H54 (cell line): ENCODE measurements at regions not wholly inside any gene's neighbourhood (a gene's known extent, or its start where the extent isn't known, plus 50 kb on each side); places are given as distances from the start of the nearest gene placed in this dataset.

Experiments used
- DNase-seq: peaks from one replicate; pipeline ENCODE4 v3.0.0; 2011; ENCODE audit warnings: low spot score, mixed read lengths; ENCODE audit not compliant: insufficient read length
- FAIRE-seq: peaks from 3 replicates; lab custom pipeline; 2011; peaks lifted over from hg19 to GRCh38; lab: Jason Lieb, UNC
- POLR2A ChIP-seq: IDR thresholded peaks from 2 replicates; pipeline ENCODE4 v1.6.1; 2011; ENCODE audit warnings: low read depth, mild to moderate bottlenecking, low read length

DNA sequence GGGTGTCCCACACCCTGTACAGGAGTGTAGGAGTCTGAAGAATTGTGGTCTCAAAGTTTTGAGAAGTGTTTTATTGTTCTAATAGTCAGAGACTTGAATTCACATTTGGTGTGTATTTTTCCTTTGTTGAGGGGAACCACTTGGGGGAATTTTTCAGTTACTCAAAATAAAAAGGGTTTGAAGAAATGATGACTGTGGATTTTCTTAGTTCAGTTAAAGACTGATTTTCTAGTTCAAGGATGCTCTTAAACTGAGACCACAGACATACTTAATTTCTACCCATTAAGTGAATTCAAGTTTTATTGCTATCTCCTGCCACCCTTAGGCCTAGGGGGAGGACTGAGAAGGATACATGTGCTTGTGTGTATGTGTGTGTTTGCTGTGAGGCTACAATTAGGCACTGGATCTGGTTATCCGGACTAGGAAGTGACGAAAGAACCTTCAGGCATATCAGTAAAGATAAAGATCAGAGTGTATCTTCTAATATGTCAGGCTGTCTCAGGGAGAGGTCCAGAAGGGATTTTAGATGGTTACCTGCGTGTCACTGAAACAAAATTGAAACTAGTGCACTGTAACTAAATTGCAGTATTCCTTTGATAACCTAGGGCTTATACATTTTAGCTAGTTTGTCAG is 234.9 kb upstream of the DACH1 start:
- no peak for TF ChIP-seq POLR2A
- no peak for DNase-seq
- no peak for FAIRE-seq

GRCh38 chr13:72100339-72100738 is 233.3 kb upstream of the DACH1 start:
- DNase-seq (no peak), FAIRE-seq (no peak)
- TF ChIP-seq POLR2A = no peak

DNA sequence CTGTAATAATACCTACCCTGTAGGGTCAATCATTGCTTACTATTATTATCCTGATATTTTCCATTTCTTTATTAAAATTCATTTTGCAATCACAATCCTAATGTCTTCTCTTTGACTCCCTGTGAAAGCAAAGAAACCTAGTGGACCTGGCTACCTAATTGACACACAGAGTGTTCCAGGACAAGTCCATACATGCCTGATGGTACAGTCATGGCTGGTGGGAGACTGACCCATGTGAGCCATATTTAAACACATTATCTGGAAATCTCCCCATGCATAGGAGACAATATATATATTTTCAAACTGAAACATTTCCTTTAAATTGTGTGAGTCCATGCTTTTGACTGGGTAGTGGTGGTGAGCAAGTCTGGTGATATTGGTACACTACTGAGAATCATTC is 230.6 kb upstream of the DACH1 start:
- no peak for TF ChIP-seq POLR2A
- no peak for FAIRE-seq
- DNase-seq = no peak

- FAIRE-seq (no peak), DNase-seq (no peak)
- TF ChIP-seq POLR2A = no peak
Observed at GRCh38 chr13:72093262-72093661, 226.3 kb upstream of the DACH1 start.

DNA sequence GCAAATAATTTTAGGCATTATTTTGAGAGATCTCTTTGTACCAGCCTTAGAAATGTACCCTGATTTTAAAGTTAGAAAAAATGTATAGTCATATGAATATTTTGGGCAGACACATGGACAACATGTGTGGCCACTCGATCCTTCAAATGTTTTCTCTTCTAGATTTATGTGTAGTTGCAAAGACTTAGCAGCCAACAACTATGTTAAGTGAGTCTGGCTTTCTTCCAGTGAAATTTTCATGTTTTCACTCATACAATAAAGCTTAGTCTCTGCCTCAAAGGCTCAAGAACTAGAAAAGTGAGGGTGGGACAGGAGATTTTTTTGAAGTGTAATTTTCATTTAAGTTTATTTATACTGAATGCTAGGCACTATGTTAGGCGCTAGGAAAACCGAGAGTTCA is 207.7 kb upstream of the DACH1 start:
- TF ChIP-seq POLR2A = no peak
- no peak for FAIRE-seq
- DNase-seq = no peak

GRCh38 chr13:72072261-72072660 is 205.3 kb upstream of the DACH1 start:
- DNase-seq = no peak
- FAIRE-seq = no peak
- TF ChIP-seq POLR2A = no peak

DNA sequence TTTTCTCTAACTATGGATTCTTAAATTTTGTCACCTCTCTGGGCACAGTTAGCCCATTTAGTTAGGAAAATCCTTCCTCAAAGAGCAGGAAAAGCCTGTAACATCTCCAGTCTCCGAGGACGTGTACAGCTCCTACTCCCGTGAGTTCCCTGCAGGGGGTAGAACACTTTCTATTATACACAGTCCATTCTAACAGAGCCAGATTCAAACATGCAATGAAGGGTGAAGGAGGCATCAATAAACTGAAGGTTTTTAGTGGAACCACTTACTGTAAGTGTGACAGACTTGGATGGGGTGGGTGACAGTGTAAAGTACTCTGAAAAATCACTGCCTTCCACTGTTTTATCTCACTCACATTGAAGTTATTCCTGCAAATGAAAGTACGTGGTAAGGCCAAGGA is 204.7 kb upstream of the DACH1 start:
- DNase-seq (no peak), FAIRE-seq (no peak)
- no peak for TF ChIP-seq POLR2A

DNA sequence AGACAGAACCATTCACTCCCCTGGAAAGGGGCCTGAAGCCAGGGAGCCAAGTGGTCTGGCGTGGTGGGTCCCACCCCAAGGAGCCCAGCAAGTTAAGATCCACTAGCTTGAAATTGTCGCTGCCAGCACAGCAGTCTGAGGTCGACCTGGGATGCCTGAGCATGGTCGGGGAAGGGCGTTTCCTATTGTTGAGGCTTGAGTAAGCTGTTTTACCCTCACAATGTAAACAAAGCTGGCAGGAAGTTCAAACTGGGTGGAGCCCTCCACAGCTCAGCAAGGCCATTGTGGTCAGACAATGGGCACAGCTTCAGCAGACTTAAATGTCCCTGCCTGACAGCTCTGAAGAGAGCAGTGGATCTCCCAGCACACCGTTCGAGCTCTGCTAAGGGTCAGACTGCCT is 195.6 kb upstream of the DACH1 start:
- no peak for TF ChIP-seq POLR2A
- FAIRE-seq = peak; percentile 89

GRCh38 chr13:72061613-72062012 is 194.6 kb upstream of the DACH1 start:
- DNase-seq = no peak
- TF ChIP-seq POLR2A = no peak
- no peak for FAIRE-seq

More for the DNA sequence above, 195.6 kb upstream of the DACH1 start:
- DNase-seq = peak; percentile 4

GRCh38 chr13:72050251-72050650 is 183.2 kb upstream of the DACH1 start:
- FAIRE-seq = no peak
- TF ChIP-seq POLR2A = no peak
- no peak for DNase-seq

GRCh38 chr13:72043366-72043765 is 176.4 kb upstream of the DACH1 start:
- DNase-seq (no peak), FAIRE-seq (no peak)
- no peak for TF ChIP-seq POLR2A

DNA sequence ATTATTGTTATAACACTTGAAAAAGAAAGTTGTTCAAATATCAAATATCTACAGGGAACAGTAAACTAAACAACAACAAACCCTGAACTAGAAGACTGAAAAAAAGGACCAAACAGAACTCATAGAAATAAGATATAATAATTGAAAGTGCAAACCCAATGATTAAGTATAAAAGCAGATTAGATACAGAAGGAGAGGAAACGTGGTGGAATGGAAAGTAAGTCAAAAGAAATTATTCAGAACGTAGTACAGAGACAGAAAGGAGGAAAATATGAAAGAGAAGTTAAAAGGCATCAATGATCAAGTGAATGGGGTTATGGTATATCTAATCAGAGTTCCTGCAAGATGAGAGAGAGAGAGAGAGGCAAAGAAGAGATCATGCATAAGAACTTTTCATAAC is 174.2 kb upstream of the DACH1 start:
- FAIRE-seq (no peak), DNase-seq (no peak)
- TF ChIP-seq POLR2A = no peak

DNA sequence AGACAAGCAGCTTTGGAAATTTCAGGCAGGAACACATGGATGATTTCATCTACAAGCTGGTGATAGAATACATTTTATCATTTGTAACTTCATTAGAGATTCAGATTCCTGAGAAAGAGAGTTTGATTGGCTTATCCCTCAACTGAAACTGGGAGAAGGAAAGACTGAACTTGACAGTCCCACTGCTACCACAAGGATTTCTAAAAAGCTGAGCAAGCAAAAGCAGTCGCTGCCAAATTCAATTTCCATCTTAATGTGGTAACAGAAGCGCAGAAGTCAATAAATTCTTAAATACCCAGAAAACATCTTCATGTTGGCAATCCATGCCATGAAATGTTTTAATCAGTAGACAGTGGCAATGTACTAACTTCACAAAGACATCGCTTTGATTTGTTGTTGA is 172.1 kb upstream of the DACH1 start:
- FAIRE-seq = no peak

GRCh38 chr13:72029981-72030380 is 163.0 kb upstream of the DACH1 start:
- no peak for DNase-seq
- no peak for FAIRE-seq

More for the DNA sequence above, 172.1 kb upstream of the DACH1 start:
- TF ChIP-seq POLR2A = no peak
- no peak for DNase-seq

DNA sequence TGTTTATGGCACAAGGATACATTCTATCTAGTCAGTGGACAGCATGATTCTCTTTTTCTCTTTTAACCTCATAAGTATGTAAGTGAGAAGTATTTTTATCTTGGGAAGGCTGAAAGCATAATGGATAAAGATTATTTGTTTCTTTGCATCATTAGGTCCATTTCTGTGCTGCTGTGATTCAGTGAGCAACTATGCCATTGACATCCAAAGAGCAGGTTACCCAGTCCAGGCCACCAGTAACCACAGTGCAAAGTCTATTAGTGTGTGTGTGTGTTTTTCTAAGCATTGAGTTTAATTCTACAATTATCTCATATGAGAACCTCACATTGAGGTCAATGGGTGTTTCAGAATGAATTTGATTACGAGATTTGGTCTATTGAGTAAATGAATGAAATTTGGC is 158.8 kb upstream of the DACH1 start:
- DNase-seq (no peak), FAIRE-seq (no peak)
- no peak for TF ChIP-seq POLR2A

More at GRCh38 chr13:72029981-72030380, 163.0 kb upstream of the DACH1 start:
- no peak for TF ChIP-seq POLR2A

- no peak for TF ChIP-seq POLR2A
- no peak for FAIRE-seq
Observed at GRCh38 chr13:72023895-72024294, 156.9 kb upstream of the DACH1 start.

DNA sequence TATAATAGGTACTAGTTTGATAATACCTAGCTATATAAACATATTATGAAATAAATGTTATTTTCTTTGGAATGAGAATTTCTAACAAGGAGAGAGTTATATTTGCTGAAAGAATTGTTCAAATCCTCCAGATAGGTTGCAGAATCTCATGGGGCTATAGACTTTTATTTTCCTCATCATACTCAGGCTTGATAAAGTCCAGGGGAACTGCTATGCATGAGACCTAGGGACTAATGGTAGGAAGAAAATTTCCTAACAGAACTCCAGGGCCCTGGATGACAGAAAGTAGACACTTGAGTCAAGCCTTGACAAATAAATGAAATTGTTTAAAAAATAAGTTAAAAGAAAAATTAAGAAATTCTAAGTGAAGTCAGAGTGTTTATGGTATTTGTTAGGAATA is 138.5 kb upstream of the DACH1 start:
- no peak for FAIRE-seq
- no peak for DNase-seq
- no peak for TF ChIP-seq POLR2A

More at GRCh38 chr13:72023895-72024294, 156.9 kb upstream of the DACH1 start:
- DNase-seq = no peak
